AG04449 (cell line): ENCODE measurements at regions not wholly inside any gene's neighbourhood (a gene's known extent, or its start where the extent isn't known, plus 50 kb on each side); places are given as distances from the start of the nearest gene placed in this dataset.

Experiments
- CTCF ChIA-PET: fragments of 350-600 bp; formaldehyde crosslinking; extraction: SDS; loops from one replicate; lab custom pipeline; 2021; ENCODE audit warnings: antibody characterized with exemption; lab: Yijun Ruan, JAX
- POLR2A ChIA-PET: fragments of 400-600, 350-600 bp; formaldehyde crosslinking; extraction: SDS; loops from one replicate; lab custom pipeline; 2020; ENCODE audit warnings: antibody characterized with exemption, inconsistent platforms; lab: Yijun Ruan, JAX
- DNase-seq: peaks from one replicate; pipeline ENCODE4 v3.0.0-alpha.2; 2010; ENCODE audit warnings: low read depth, low spot score
- H3K4me3 ChIP-seq: 2 replicates; pipeline ENCODE4 v1.5.1; 2011; ENCODE audit warnings: low read depth, mild to moderate bottlenecking, control low read depth, low read length
- TF ChIP-seq, protein P1 (sequence below): IDR thresholded peaks from one replicate; pipeline ENCODE4 v1.5.1; 2011; ENCODE audit warnings: mild to moderate bottlenecking, moderate library complexity, low read length, control low read depth, inconsistent platforms; ENCODE audit not compliant: insufficient read depth; ENCODE audit errors: missing control alignments

- ChIA-PET POLR2A (no interaction called here), CTCF (no interaction called here)
- no peak for DNase-seq
- H3K4me3 ChIP-seq: no peak overlapping the region
- TF ChIP-seq, protein P1, sequence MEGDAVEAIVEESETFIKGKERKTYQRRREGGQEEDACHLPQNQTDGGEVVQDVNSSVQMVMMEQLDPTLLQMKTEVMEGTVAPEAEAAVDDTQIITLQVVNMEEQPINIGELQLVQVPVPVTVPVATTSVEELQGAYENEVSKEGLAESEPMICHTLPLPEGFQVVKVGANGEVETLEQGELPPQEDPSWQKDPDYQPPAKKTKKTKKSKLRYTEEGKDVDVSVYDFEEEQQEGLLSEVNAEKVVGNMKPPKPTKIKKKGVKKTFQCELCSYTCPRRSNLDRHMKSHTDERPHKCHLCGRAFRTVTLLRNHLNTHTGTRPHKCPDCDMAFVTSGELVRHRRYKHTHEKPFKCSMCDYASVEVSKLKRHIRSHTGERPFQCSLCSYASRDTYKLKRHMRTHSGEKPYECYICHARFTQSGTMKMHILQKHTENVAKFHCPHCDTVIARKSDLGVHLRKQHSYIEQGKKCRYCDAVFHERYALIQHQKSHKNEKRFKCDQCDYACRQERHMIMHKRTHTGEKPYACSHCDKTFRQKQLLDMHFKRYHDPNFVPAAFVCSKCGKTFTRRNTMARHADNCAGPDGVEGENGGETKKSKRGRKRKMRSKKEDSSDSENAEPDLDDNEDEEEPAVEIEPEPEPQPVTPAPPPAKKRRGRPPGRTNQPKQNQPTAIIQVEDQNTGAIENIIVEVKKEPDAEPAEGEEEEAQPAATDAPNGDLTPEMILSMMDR: no peak
Measured at GRCh38 chr10:83166344-83166743, 973.0 kb upstream of the GHITM start.

GRCh38 chr10:83167081-83167480, 972.2 kb upstream of the GHITM start:
- CTCF ChIA-PET: no interaction called here
- POLR2A ChIA-PET: no interaction called here
- DNase-seq: no peak
- TF ChIP-seq, protein P1: no peak
- H3K4me3 ChIP-seq: no peak overlapping the region

GRCh38 chr10:83176901-83177300, 962.4 kb upstream of the GHITM start:
- no peak for DNase-seq
- POLR2A ChIA-PET: no interaction called here
- CTCF ChIA-PET: no interaction called here
- no peak overlapping the region for H3K4me3 ChIP-seq
- TF ChIP-seq, protein P1: no peak

DNA sequence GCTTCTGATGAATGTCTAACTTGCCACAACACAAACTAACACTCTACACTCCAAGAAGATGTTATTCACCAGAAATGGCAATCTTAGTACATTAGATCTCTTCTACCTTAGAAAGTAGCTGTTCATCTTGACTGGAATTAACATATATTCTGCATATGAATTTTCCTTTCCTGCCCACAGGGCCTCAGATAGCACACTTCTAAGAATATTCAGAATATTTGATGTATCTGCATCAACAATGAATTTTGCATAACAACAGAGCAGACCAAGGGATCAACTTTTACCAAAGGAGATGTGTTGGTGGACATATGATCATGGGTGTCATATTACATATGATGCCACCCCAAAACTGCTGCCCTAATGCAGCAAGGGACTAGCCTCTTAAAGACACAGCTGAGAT, 960.8 kb upstream of the GHITM start:
- CTCF ChIA-PET: no interaction called here
- no peak for DNase-seq
- no peak overlapping the region for H3K4me3 ChIP-seq
- POLR2A ChIA-PET: no interaction called here
- TF ChIP-seq, protein P1: no peak

- no peak overlapping the region for H3K4me3 ChIP-seq
- ChIA-PET CTCF (no interaction called here), POLR2A (no interaction called here)
- TF ChIP-seq, protein P1: no peak
- no peak for DNase-seq
Measured at GRCh38 chr10:83179371-83179770, 959.9 kb upstream of the GHITM start.

DNA sequence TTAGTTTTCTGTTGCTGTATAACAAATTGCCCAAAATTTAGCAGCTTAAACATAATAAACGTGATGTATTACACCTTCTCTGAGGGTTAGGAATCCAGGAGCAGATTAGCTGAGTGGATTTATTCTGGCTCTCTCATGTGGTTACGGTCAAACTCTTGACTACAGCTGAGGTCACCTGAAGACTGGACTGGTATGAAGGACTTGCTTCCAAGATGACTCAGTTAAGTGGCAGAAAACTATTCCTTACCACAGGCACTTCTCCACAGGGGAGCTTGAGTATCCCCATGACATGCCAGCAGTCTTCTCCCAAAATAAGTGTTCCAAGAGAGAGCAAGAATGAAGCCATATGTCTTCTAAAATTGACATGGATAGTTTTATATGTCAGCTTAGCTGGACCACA, 957.2 kb upstream of the GHITM start:
- no peak for DNase-seq
- ChIA-PET POLR2A (no interaction called here), CTCF (no interaction called here)
- TF ChIP-seq, protein P1: no peak
- no peak overlapping the region for H3K4me3 ChIP-seq

GRCh38 chr10:83184641-83185040, 954.7 kb upstream of the GHITM start:
- no peak for DNase-seq
- CTCF ChIA-PET: no interaction called here
- no peak overlapping the region for H3K4me3 ChIP-seq
- POLR2A ChIA-PET: no interaction called here
- TF ChIP-seq, protein P1: no peak
